H9 (cell line): ENCODE measurements at regions not wholly inside any gene's neighbourhood (a gene's known extent, or its start where the extent isn't known, plus 50 kb on each side); places are given as distances from the start of the nearest gene placed in this dataset.

Experiments used
- DNase-seq: peaks from one replicate; pipeline ENCODE4 v3.0.0-alpha.2; 2017
- H2AFZ ChIP-seq: one replicate; pipeline ENCODE4 v1.6.1; 2013; ENCODE audit warnings: mild to moderate bottlenecking, low read length, control low read depth, moderate library complexity
- H2AK5ac ChIP-seq: 2 replicates; pipeline ENCODE4 v1.6.1; 2013; ENCODE audit warnings: low read length, control low read depth, mixed read lengths; ENCODE audit not compliant: insufficient read length
- H2BK120ac ChIP-seq: one replicate; pipeline ENCODE4 v1.6.1; 2013; ENCODE audit warnings: low read depth, mild to moderate bottlenecking, low read length, control low read depth, inconsistent platforms; ENCODE audit not compliant: poor library complexity, severe bottlenecking
- H2BK12ac ChIP-seq: 2 replicates; pipeline ENCODE4 v1.6.1; 2013; ENCODE audit warnings: low read length, control low read depth, mixed read lengths, low read depth; ENCODE audit not compliant: insufficient read length
- H2BK15ac ChIP-seq: 2 replicates; pipeline ENCODE4 v1.6.1; 2013; ENCODE audit warnings: low read depth, low read length, control low read depth
- H2BK20ac ChIP-seq: one replicate; pipeline ENCODE4 v1.6.1; 2013; ENCODE audit warnings: low read depth, mild to moderate bottlenecking, low read length, control low read depth, inconsistent platforms; ENCODE audit not compliant: poor library complexity, severe bottlenecking
- H2BK5ac ChIP-seq: 2 replicates; pipeline ENCODE4 v1.6.1; 2013; ENCODE audit warnings: low read length, control low read depth, mixed read lengths; ENCODE audit not compliant: insufficient read length
- H3K14ac ChIP-seq: 2 replicates; pipeline ENCODE4 v1.6.1; 2013; ENCODE audit warnings: low read length, control low read depth; ENCODE audit not compliant: insufficient read depth
- H3K18ac ChIP-seq: 2 replicates; pipeline ENCODE4 v1.6.1; 2013; ENCODE audit warnings: low read depth, mild to moderate bottlenecking, mixed read lengths, low read length, control low read depth; ENCODE audit not compliant: insufficient read length
- H3K23ac ChIP-seq: 2 replicates; pipeline ENCODE4 v1.6.1; 2013; ENCODE audit warnings: low read length, control low read depth, mixed read lengths, low read depth; ENCODE audit not compliant: insufficient read length
- H3K23me2 ChIP-seq: 2 replicates; pipeline ENCODE4 v1.6.1; 2013; ENCODE audit warnings: low read depth, mild to moderate bottlenecking, mixed read lengths, low read length, control low read depth; ENCODE audit not compliant: insufficient read length, poor library complexity, severe bottlenecking
- H3K27ac ChIP-seq: 2 replicates; pipeline ENCODE4 v1.5.1; 2013; ENCODE audit warnings: low read length, control low read depth, mixed read lengths, low read depth; ENCODE audit not compliant: insufficient read length
- H3K27me3 ChIP-seq: 2 replicates; pipeline ENCODE4 v1.6.1; 2013; ENCODE audit warnings: low read length, control low read depth, inconsistent platforms; ENCODE audit not compliant: insufficient read depth
- H3K4ac ChIP-seq: 2 replicates; pipeline ENCODE4 v1.6.1; 2013; ENCODE audit warnings: low read depth, mild to moderate bottlenecking, control low read depth, inconsistent platforms, low read length, moderate library complexity
- H3K4me1 ChIP-seq: 2 replicates; pipeline ENCODE4 v1.6.1; 2013; ENCODE audit warnings: low read length, control low read depth, inconsistent platforms; ENCODE audit not compliant: insufficient read depth
- H3K4me2 ChIP-seq: 2 replicates; pipeline ENCODE4 v1.6.1; 2013; ENCODE audit warnings: low read length, control low read depth, mixed read lengths; ENCODE audit not compliant: insufficient read length, insufficient read depth
- H3K56ac ChIP-seq: 2 replicates; pipeline ENCODE4 v1.6.1; 2013; ENCODE audit warnings: low read depth, mild to moderate bottlenecking, mixed read lengths, low read length, control low read depth; ENCODE audit not compliant: insufficient read length
- H3K79me1 ChIP-seq: 2 replicates; pipeline ENCODE4 v1.6.1; 2013; ENCODE audit warnings: low read depth, mild to moderate bottlenecking, moderate library complexity, low read length, control low read depth, inconsistent platforms; ENCODE audit not compliant: insufficient read depth, poor library complexity, severe bottlenecking
- H3K79me2 ChIP-seq: 2 replicates; pipeline ENCODE4 v1.6.1; 2013; ENCODE audit warnings: low read length, control low read depth, inconsistent platforms; ENCODE audit not compliant: insufficient read depth
- H3K9ac ChIP-seq: 2 replicates; pipeline ENCODE4 v1.6.1; 2013; ENCODE audit warnings: low read length, control low read depth, mixed read lengths; ENCODE audit not compliant: insufficient read length; ENCODE audit errors: extremely low read depth
- H3K9me3 ChIP-seq: one replicate; pipeline ENCODE4 v1.6.1; 2013; ENCODE audit warnings: low read depth, low read length, inconsistent platforms; ENCODE audit not compliant: control insufficient read depth
- H3T11ph ChIP-seq: one replicate; pipeline ENCODE4 v1.6.1; 2013; ENCODE audit warnings: mild to moderate bottlenecking, low read length, control low read depth, inconsistent platforms
- H4K20me1 ChIP-seq: one replicate; pipeline ENCODE4 v1.6.1; 2013; ENCODE audit not compliant: control insufficient read depth, insufficient read length, insufficient read depth
- H4K5ac ChIP-seq: 2 replicates; pipeline ENCODE4 v1.6.1; 2013; ENCODE audit warnings: low read depth, mild to moderate bottlenecking, mixed read lengths, low read length, control low read depth; ENCODE audit not compliant: insufficient read length
- H4K8ac ChIP-seq: replicated peaks from 2 replicates; pipeline ENCODE4 v1.6.1; 2013; ENCODE audit warnings: low read length, control low read depth, mixed read lengths, low read depth; ENCODE audit not compliant: insufficient read length
- H4K91ac ChIP-seq: 2 replicates; pipeline ENCODE4 v1.6.1; 2013; ENCODE audit warnings: low read depth, mild to moderate bottlenecking, moderate library complexity, mixed read lengths, low read length, control low read depth; ENCODE audit not compliant: insufficient read length
- H3K27ac Mint-ChIP-seq, 3 experiments: 2 replicates in 2 of 3; 3 replicates in 1 of 3; pipeline ENCODE4 v1.8.0; 2020 to 2021; ENCODE audit warnings: mixed read lengths in 3 of 3, mild to moderate bottlenecking in 1 of 3, moderate library complexity in 1 of 3
- H3K27me3 Mint-ChIP-seq: 2 replicates; pipeline ENCODE4 v1.8.0; 2021; ENCODE audit warnings: low read depth, mild to moderate bottlenecking, moderate library complexity, mixed read lengths
- H3K36me3 Mint-ChIP-seq, 3 experiments: 2 replicates in 2 of 3; 3 replicates in 1 of 3; pipeline ENCODE4 v1.8.0; 2020 to 2021; ENCODE audit warnings: low read depth in 3 of 3, mixed read lengths in 3 of 3; ENCODE audit not compliant: insufficient read depth in 1 of 3
- H3K4me1 Mint-ChIP-seq, 2 experiments: 2 replicates each; pipeline ENCODE4 v1.8.0; 2020; ENCODE audit warnings: mixed read lengths in 2 of 2
- H3K4me3 Mint-ChIP-seq, 2 experiments: 2 replicates in 1 of 2; 3 replicates in 1 of 2; pipeline ENCODE4 v1.8.0; 2020 to 2021; ENCODE audit warnings: mild to moderate bottlenecking in 2 of 2, mixed read lengths in 2 of 2, moderate library complexity in 1 of 2
- H3K9me3 Mint-ChIP-seq, 2 experiments: 2 replicates in 1 of 2; 3 replicates in 1 of 2; pipeline ENCODE4 v1.8.0; 2020; ENCODE audit warnings: mild to moderate bottlenecking in 2 of 2, mixed read lengths in 2 of 2, moderate library complexity in 1 of 2
- WGBS: extraction: QIAGEN DNeasy Blood & Tissue Kit; methylation state at CpG from one replicate; pipeline ENCODE4 v1.1.7; 2013; ENCODE audit warnings: missing lambda C conversion rate, low lambda C conversion rate, mixed read lengths; ENCODE audit not compliant: insufficient read length; ENCODE audit errors: extremely low coverage; 5-methylcytosine and 5-hydroxymethylcytosine counted together
- TF ChIP-seq, protein P1 (sequence below): fragments of 200-600 bp; sonication (generic); conservative IDR thresholded peaks from 3 replicates; pipeline ENCODE4 v1.8.0; 2021; ENCODE audit warnings: antibody characterized with exemption, mild to moderate bottlenecking

DNA sequence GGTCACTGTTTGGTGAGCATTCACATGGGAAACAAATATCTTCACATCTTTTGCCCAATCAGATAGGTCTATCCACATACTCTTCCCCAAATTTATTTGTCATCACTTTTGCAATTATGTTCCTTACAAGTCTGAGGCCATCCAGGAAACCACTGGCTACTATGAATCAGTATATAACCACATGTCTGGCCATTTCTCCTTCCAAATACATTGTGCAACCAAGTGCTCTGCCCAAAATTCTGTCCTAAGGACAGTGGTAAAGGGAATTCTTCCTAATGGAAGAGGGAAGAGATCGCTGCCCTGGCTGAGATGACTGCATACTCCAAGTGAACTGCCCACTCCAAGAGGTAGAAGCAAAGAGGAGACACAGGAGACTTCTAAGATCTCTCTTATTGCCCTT is 148.9 kb upstream of the MAX start:
- no peak overlapping the region for H3K27ac Mint-ChIP-seq

More for the DNA sequence above, 148.9 kb upstream of the MAX start:
- Mint-ChIP-seq H3K9me3 (peaks cover 5 to 10% of the 10 kb centered on the region in 2 experiments; a peak in 4 of 5 replicates), H3K4me1 (peaks cover 20 to 23% of the 10 kb centered on the region in 2 experiments), H3K36me3 (peaks cover 0 to 13% (median 4%) of the 10 kb centered on the region in 3 experiments; a peak in 3 of 7 replicates), H3K4me3 (no peak overlapping the region), H3K27me3 (no peaks in the 10 kb centered on the region; the same call in 1 of the 2 replicates)
- no peak overlapping the region for H3K23ac ChIP-seq
- no peaks in the 10 kb centered on the region; the same call in 1 of the 2 replicates for H3K4me1 ChIP-seq
- no peaks in the 10 kb centered on the region for H3K9me3 ChIP-seq
- no peaks in the 10 kb centered on the region for H3K79me1 ChIP-seq
- no peak overlapping the region for H3T11ph ChIP-seq
- H3K14ac ChIP-seq = no peak overlapping the region
- no peak overlapping the region for H3K27ac ChIP-seq
- no peak overlapping the region for H3K18ac ChIP-seq
- H3K23me2 ChIP-seq = no peaks in the 10 kb centered on the region
- H2BK15ac ChIP-seq = no peak overlapping the region
- no peaks in the 10 kb centered on the region for H4K20me1 ChIP-seq
- no peak overlapping the region for H2BK5ac ChIP-seq
- H3K4me2 ChIP-seq = no peak overlapping the region
- DNase-seq = no peak
- no peak overlapping the region for H3K4ac ChIP-seq
- no peak overlapping the region for H3K56ac ChIP-seq
- no peak overlapping the region for H4K91ac ChIP-seq
- WGBS = no CpG with 5 or more reads among the region's 1 CpG
- TF ChIP-seq, protein P1, sequence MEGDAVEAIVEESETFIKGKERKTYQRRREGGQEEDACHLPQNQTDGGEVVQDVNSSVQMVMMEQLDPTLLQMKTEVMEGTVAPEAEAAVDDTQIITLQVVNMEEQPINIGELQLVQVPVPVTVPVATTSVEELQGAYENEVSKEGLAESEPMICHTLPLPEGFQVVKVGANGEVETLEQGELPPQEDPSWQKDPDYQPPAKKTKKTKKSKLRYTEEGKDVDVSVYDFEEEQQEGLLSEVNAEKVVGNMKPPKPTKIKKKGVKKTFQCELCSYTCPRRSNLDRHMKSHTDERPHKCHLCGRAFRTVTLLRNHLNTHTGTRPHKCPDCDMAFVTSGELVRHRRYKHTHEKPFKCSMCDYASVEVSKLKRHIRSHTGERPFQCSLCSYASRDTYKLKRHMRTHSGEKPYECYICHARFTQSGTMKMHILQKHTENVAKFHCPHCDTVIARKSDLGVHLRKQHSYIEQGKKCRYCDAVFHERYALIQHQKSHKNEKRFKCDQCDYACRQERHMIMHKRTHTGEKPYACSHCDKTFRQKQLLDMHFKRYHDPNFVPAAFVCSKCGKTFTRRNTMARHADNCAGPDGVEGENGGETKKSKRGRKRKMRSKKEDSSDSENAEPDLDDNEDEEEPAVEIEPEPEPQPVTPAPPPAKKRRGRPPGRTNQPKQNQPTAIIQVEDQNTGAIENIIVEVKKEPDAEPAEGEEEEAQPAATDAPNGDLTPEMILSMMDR = no peak
- H4K5ac ChIP-seq = no peak overlapping the region
- H4K8ac ChIP-seq = no peak overlapping the region
- H2BK12ac ChIP-seq = no peak overlapping the region
- no peak overlapping the region for H2BK120ac ChIP-seq
- H3K9ac ChIP-seq = no peak overlapping the region
- no peak overlapping the region for H2AK5ac ChIP-seq
- no peak overlapping the region for H2AFZ ChIP-seq
- no peaks in the 10 kb centered on the region for H3K27me3 ChIP-seq
- H2BK20ac ChIP-seq = no peak overlapping the region
- H3K79me2 ChIP-seq = no peaks in the 10 kb centered on the region
